ENCODE measurements at regions not wholly inside any gene's neighbourhood (a gene's known extent, or its start where the extent isn't known, plus 50 kb on each side); places are given as distances from the start of the nearest gene placed in this dataset.

DNA sequence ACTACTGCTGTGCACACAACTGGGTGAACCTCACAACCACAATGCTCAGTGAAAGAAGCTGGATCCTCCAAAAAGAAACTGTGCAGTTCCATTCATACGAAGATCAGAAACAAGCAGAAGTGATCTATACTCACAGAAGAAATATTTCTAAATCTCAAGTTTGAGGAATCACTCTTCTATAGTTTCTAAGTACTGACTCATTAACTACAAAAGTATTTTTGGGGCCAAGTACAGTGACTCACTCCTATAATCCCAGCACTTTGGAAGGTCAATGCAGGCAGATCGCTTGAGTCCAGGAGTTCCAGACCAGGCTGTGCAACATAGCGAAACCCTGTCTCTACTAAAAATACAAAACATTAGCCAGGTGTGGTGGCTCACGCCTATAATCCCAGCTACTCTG, 51.3 kb upstream of the RELL1 start:
- DNase-seq, result no peak
